ENCODE measurements at regions not wholly inside any gene's neighbourhood (a gene's known extent, or its start where the extent isn't known, plus 50 kb on each side); places are given as distances from the start of the nearest gene placed in this dataset.

DNA sequence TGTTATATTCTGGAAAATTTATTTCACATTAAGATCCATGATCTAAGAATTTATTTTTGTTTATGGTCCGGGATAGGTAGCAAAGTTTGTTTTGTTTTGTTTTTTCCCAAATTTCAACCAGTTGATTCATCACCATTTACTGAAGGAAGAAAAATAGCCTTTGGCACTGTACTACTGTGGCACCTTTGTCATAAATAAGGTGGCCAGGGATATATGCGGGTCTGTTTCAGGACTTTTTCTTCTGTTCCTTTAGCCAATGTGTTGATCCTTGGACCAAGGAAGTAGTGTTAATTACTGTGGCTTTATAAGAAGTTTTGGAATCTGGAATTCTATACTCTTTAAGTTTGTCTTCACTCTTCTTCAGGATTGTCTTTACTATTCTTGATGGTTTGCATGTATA, 171.7 kb downstream of the FAXC start:
- TF ChIP-seq EZH2 (IDR thresholded peaks at IDR 0.05; ENCODE audit: borderline replicate concordance, low read length) = no peak
- TF ChIP-seq, protein P1, sequence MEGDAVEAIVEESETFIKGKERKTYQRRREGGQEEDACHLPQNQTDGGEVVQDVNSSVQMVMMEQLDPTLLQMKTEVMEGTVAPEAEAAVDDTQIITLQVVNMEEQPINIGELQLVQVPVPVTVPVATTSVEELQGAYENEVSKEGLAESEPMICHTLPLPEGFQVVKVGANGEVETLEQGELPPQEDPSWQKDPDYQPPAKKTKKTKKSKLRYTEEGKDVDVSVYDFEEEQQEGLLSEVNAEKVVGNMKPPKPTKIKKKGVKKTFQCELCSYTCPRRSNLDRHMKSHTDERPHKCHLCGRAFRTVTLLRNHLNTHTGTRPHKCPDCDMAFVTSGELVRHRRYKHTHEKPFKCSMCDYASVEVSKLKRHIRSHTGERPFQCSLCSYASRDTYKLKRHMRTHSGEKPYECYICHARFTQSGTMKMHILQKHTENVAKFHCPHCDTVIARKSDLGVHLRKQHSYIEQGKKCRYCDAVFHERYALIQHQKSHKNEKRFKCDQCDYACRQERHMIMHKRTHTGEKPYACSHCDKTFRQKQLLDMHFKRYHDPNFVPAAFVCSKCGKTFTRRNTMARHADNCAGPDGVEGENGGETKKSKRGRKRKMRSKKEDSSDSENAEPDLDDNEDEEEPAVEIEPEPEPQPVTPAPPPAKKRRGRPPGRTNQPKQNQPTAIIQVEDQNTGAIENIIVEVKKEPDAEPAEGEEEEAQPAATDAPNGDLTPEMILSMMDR (IDR thresholded peaks at IDR 0.05; ENCODE audit: low read length) = no peak

All from OCI-LY1 (cell line).